Left lung (tissue), 4 donors: ENCODE measurements at regions not wholly inside any gene's neighbourhood (a gene's known extent, or its start where the extent isn't known, plus 50 kb on each side); places are given as distances from the start of the nearest gene placed in this dataset.
"Not testable (repeated sequence)": the region's sequence is repeated elsewhere in the genome, so short reads cannot be mapped to it uniquely, and the experiment has no call there.

ENCODE experiments used
- ATAC-seq: fragments of 200-7000 bp; cut with Tn5 transposase; one replicate; pipeline ENCODE4 v1.9.1; 2020; ENCODE audit warnings: moderate library complexity
- DNase-seq, 4 donors: peaks; one replicate each; pipeline ENCODE4 v3.0.0-alpha.2; 2013 to 2020
- H3K27ac ChIP-seq, 2 donors: fragments of 200-600 bp; sonication (generic) in 1 of 2; one replicate each; pipeline versions ENCODE4 v1.5.0 to v1.8.0; 2020 to 2021
- H3K27me3 ChIP-seq, 2 donors: fragments of 200-600 bp; sonication (generic) in 1 of 2; one replicate each; pipeline versions ENCODE4 v1.5.0 to v1.8.0; 2020 to 2021
- H3K36me3 ChIP-seq, 2 donors: fragments of 200-600 bp; sonication (generic) in 1 of 2; one replicate each; pipeline versions ENCODE4 v1.5.0 to v1.8.0; 2020 to 2021
- H3K4me1 ChIP-seq, 2 donors: fragments of 200-600 bp; one replicate each; pipeline ENCODE4 v1.8.0; 2021
- H3K4me3 ChIP-seq, 2 donors: fragments of 200-600 bp; sonication (generic) in 1 of 2; one replicate each; pipeline versions ENCODE4 v1.5.0 to v1.8.0; 2020 to 2021; ENCODE audit warnings: mild to moderate bottlenecking in 1 of 2
- H3K9me3 ChIP-seq, 2 donors: fragments of 200-600 bp; sonication (generic) in 1 of 2; one replicate each; pipeline versions ENCODE4 v1.5.0 to v1.8.0; 2020 to 2021
- intact Hi-C, 2 donors: fragments of 100-400 bp; cut with DNase I; formaldehyde crosslinking; loops; one replicate each; pipeline versions ENCODE4 v1.11.2 to v1.14.2; 2022
- TF ChIP-seq, protein P1 (sequence below), 2 donors: fragments of 200-600 bp; sonication (generic) in 1 of 2; IDR thresholded peaks; one replicate each; pipeline versions ENCODE4 v1.5.0 to v1.8.0; 2021; ENCODE audit warnings: antibody characterized with exemption in 2 of 2
- donor health status: DM: no; HTN: yes; CAD: no.
- donor health status: DM: no; HTN: no; CAD: no.

DNA sequence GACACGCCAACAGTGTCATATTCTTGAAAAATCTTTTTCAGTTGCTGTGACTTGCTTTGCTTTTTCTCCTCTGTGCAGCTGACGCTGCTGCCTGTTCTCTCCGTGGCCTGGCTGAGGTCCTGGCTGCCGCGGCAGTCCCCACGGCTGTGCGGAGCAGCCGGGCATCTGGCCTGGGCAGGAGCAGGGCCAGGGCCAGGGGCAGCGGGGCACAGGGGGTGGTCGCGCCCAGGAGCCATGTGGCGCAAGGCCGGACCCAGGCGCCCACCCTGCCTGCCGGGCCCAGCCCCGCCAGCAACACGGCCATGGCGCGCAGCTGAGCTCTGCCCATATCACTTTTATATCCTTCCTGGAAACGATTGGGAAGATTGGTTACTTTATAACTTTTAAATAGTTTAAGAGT, 109.4 kb upstream of the ACBD5 start:
- Histone ChIP-seq H3K9me3 (no peaks in the 10 kb centered on the region), H3K4me3 (no peak overlapping the region), H3K4me1 (no peaks in the 10 kb centered on the region), H3K36me3 (no peaks in the 10 kb centered on the region), H3K27me3 (peaks cover 0 to 8% of the 10 kb centered on the region in 2 donors), H3K27ac (no peak overlapping the region)
- intact Hi-C loops: no loop called here
- TF ChIP-seq, protein P1, sequence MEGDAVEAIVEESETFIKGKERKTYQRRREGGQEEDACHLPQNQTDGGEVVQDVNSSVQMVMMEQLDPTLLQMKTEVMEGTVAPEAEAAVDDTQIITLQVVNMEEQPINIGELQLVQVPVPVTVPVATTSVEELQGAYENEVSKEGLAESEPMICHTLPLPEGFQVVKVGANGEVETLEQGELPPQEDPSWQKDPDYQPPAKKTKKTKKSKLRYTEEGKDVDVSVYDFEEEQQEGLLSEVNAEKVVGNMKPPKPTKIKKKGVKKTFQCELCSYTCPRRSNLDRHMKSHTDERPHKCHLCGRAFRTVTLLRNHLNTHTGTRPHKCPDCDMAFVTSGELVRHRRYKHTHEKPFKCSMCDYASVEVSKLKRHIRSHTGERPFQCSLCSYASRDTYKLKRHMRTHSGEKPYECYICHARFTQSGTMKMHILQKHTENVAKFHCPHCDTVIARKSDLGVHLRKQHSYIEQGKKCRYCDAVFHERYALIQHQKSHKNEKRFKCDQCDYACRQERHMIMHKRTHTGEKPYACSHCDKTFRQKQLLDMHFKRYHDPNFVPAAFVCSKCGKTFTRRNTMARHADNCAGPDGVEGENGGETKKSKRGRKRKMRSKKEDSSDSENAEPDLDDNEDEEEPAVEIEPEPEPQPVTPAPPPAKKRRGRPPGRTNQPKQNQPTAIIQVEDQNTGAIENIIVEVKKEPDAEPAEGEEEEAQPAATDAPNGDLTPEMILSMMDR (IDR thresholded peaks at IDR 0.05): no peak
- ATAC-seq (no peak), DNase-seq (peak in 1 of 4 donors; percentile 68)

DNA sequence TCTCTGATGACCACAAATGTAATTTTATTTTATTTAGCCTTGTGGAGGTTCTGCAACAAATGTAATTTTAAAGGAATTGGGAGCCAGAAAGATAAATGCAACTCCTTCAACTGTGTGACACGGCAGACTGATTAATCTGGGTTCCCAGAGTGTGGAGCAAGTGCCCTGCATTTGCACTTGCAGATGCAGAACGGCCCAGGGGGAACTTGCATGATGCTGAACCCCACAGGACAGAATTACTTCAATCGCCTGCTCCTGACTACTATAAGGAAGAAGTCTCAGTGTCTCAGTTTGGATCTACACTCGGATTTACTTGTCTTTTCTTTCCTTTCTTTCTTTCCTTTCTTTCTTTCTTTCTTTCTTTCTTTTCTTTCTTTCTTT, 107.2 kb upstream of the ACBD5 start:
- H3K27ac ChIP-seq, H3K27me3 ChIP-seq, intact Hi-C loops, H3K9me3 ChIP-seq, H3K4me1 ChIP-seq, H3K4me3 ChIP-seq, DNase-seq, H3K36me3 ChIP-seq, ATAC-seq: not testable (repeated sequence)

DNA sequence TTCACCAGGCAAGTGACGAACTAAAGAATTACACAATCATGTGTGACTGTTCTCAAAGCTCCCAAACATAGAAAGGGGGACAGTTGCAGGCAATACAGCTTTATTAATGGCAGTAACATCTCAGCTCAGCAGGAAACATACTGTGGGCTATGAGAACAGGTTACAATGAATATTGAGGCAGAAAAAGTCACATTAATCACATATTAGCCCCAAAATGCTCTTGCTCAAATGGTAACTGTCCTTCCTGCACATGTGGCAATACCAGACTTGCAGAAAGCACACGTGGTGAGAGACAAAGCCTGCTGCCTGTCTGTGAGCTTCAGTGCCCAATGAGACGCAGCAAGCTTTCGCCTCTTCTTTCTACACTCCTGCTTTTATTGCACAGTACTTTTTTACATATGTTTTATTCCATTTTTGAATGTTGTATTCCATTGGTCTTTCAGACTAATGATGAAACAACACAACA, 104.9 kb upstream of the ACBD5 start:
- Histone ChIP-seq H3K36me3 (no peaks in the 10 kb centered on the region), H3K9me3 (no peaks in the 10 kb centered on the region), H3K27ac (no peak overlapping the region), H3K4me1 (no peaks in the 10 kb centered on the region), H3K4me3 (no peak overlapping the region), H3K27me3 (peaks cover 0 to 8% of the 10 kb centered on the region in 2 donors)
- TF ChIP-seq, protein P1 (IDR thresholded peaks at IDR 0.05): no peak
- ATAC-seq: no peak
- no peak for DNase-seq
- intact Hi-C loops: no loop called here

DNA sequence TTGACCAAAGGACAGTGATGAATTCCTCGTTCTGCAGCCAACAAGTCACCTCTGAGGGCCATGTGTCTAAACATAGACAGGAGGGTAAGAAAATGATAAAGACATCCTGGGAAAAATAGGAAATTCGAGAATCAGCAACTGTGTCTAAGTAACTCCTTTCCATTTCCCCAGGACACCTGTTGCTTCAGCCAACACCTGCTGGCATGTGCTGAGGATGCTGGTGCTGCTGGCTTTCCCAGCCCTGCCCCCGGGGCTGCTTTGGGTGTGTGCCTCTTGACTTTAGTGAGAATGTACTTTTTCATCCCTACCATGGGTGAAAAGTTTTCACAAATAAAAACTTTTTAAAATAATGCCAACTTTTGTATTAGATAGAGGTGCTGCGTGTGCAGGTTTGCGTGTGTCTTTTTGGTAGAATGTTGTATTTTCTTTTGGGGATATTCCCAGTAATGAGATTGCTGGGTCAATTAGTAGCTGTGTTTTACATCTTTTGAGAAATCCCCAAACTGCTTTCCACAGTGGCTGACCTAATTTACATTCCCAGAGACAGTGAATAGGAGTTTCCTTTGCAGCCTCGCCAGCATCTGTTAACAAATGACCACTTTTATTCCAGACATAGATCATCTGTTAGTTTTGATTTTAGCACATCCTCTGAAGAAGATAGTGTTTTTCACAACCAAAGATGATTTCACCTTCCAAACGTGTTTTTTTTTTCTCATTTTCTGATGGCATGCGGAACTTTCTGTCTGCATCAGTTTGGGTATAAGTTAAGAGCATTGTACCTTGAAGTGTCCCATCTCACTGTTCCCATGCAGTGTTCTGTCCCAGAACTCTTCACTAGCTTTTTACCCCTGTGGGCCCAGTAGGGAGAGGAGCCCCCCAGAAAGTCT, 104.2 kb upstream of the ACBD5 start:
- ATAC-seq: no peak
- no peak for DNase-seq
- H3K9me3 ChIP-seq: no peaks in the 10 kb centered on the region

DNA sequence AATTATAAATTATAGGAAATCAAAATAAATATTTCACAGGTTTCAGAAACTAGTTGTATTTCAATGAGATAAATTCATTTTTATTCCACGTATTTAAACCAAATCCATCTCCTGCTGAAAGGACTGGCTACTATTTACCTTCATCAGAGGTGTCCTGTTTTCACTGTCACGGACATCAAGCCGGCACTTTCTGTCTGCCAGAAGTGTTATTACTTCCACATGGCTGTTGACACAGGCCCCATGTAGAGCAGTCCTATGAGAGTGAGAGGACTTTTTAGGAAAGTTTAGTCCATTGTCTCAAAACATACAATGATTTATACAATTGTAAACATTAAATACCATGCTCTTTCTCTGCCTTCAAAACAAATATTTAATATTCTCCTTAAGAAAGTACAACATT, 100.4 kb upstream of the ACBD5 start:
- Histone ChIP-seq H3K27ac (no peak overlapping the region), H3K36me3 (no peaks in the 10 kb centered on the region), H3K9me3 (no peaks in the 10 kb centered on the region), H3K4me3 (no peak overlapping the region), H3K27me3 (no peaks in the 10 kb centered on the region), H3K4me1 (no peaks in the 10 kb centered on the region)
- TF ChIP-seq, protein P1 (IDR thresholded peaks at IDR 0.05): no peak
- no peak for DNase-seq
- no peak for ATAC-seq
- intact Hi-C loops: no loop called here

More for the DNA sequence above, 104.2 kb upstream of the ACBD5 start:
- intact Hi-C loops: no loop called here
- no peaks in the 10 kb centered on the region for H3K4me1 ChIP-seq
- H3K36me3 ChIP-seq: no peaks in the 10 kb centered on the region
- TF ChIP-seq, protein P1 (IDR thresholded peaks at IDR 0.05): no peak
- H3K4me3 ChIP-seq: no peak overlapping the region
- peaks cover 0 to 3% of the 10 kb centered on the region in 2 donors for H3K27me3 ChIP-seq
- H3K27ac ChIP-seq: no peak overlapping the region

DNA sequence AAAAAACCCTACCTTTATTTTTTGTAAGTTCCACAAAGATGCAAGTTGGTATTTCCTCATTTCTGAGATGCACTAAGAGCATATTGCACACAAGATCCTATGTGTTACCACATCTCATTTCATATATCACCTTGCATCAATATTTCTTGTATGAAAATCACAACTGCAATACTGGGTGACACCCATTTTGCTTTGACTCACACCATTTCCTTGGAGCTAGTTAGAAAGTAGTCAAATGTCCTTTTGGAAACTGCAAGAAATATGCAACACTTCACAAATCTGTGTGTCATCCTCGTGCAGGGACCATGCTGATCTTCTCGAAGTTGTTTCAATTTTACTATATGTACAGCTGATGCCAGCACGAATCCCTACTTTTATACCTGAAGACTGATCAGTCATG, 94.6 kb upstream of the ACBD5 start:
- H3K27me3 ChIP-seq, ATAC-seq, H3K36me3 ChIP-seq, H3K4me1 ChIP-seq, H3K27ac ChIP-seq, H3K9me3 ChIP-seq, DNase-seq, H3K4me3 ChIP-seq, intact Hi-C loops: not testable (repeated sequence)
